Effector memory CD4-positive, alpha-beta T cell (primary cell): ENCODE measurements at regions not wholly inside any gene's neighbourhood (a gene's known extent, or its start where the extent isn't known, plus 50 kb on each side); places are given as distances from the start of the nearest gene placed in this dataset.
"Not testable (repeated sequence)": the region's sequence is repeated elsewhere in the genome, so short reads cannot be mapped to it uniquely, and the experiment has no call there.

Experiments
- DNase-seq, 3 donors: peaks; one replicate each; pipeline ENCODE4 v3.0.0-alpha.2; 2020
- H3K27ac ChIP-seq: 2 replicates; pipeline ENCODE4 v1.7.0; 2013; ENCODE audit warnings: mild to moderate bottlenecking, low read length, moderate library complexity; ENCODE audit not compliant: insufficient read depth, poor library complexity, severe bottlenecking
- H3K27me3 ChIP-seq: replicated peaks from 2 replicates; pipeline ENCODE4 v1.7.0; 2013; ENCODE audit warnings: mild to moderate bottlenecking, low read length; ENCODE audit not compliant: insufficient read depth, control insufficient read depth, poor library complexity, severe bottlenecking
- H3K36me3 ChIP-seq: 2 replicates; pipeline ENCODE4 v1.7.0; 2013; ENCODE audit warnings: mild to moderate bottlenecking, low read length, moderate library complexity; ENCODE audit not compliant: control insufficient read depth, insufficient read depth
- H3K4me1 ChIP-seq: 2 replicates; pipeline ENCODE4 v1.7.0; 2013; ENCODE audit warnings: low read length, mild to moderate bottlenecking; ENCODE audit not compliant: control insufficient read depth, insufficient read depth, poor library complexity, severe bottlenecking
- H3K4me3 ChIP-seq: 2 replicates; pipeline ENCODE4 v1.7.0; 2013; ENCODE audit warnings: low read length, low read depth, mild to moderate bottlenecking; ENCODE audit not compliant: insufficient read depth, poor library complexity, severe bottlenecking
- H3K9me3 ChIP-seq: 2 replicates; pipeline ENCODE4 v1.7.0; 2013; ENCODE audit warnings: mild to moderate bottlenecking, low read length, moderate library complexity; ENCODE audit not compliant: control insufficient read depth

DNA sequence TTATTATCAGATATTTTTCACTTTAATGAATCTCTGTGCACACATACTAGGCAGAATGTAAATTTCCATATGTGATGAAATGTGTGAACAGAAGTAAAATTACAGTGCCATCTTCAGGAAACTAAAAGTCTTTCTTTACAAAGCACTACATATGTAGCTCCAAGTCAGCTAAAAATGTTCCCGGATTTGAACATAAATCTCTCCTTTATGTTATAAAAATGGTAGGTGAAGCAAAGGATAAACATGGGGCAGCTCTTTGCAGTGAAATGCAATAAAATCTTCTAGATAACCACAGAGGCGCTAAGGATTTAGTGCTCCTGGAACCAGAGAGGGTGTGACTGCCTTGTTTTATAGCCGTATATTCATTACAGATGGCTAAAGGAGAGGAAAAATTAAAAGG, 104.9 kb upstream of the C7orf33 start:
- Histone ChIP-seq H3K4me1 (no peaks in the 10 kb centered on the region), H3K27ac (no peak overlapping the region), H3K27me3 (no peaks in the 10 kb centered on the region), H3K36me3 (no peaks in the 10 kb centered on the region), H3K4me3 (no peak overlapping the region), H3K9me3 (no peaks in the 10 kb centered on the region)
- no peak for DNase-seq

DNA sequence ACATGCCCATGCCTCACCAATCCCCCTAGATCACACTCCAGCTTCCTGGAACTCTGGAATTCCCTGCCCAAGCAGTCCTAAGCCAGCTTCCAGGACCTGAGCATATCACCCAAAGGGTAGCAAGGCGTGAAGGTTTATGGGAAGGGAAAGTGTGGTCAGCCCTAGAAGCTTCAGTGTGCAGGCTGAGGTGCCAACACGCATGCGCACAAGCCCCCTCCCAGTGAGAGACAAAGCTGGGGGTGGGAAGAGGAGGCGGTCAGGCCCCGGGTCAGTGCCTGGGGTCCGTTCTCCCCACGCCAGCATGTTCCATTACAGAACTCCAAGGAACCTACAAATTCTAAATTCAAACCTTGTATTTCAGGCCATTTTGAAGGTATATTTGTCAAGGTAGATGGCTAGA, 103.6 kb upstream of the C7orf33 start:
- H3K27ac ChIP-seq = no peak overlapping the region
- H3K9me3 ChIP-seq = no peaks in the 10 kb centered on the region
- DNase-seq = no peak
- no peaks in the 10 kb centered on the region for H3K27me3 ChIP-seq
- no peaks in the 10 kb centered on the region for H3K36me3 ChIP-seq
- no peak overlapping the region for H3K4me3 ChIP-seq
- H3K4me1 ChIP-seq = no peaks in the 10 kb centered on the region

DNA sequence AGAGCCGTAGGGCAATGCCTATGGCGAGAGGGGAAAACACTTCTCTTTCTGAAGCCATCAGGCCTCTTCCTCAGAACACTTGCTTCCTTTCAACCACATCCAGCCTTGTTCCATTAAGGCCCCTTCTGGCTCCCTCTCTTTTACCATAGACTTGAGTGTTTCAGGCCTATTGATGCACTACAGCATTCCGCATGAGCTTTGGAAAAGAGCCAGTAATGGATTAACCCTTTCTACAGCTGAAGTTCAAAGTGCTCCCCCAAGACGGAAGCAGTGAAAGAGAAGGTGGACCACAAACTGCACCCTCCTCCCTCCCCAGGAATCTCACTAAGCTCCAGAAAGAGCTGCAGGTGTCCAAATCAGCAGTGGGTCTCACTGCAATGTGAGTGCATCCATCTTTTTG, 102.7 kb upstream of the C7orf33 start:
- Histone ChIP-seq H3K4me1 (no peaks in the 10 kb centered on the region), H3K36me3 (no peaks in the 10 kb centered on the region), H3K9me3 (no peaks in the 10 kb centered on the region), H3K4me3 (no peak overlapping the region), H3K27ac (no peak overlapping the region), H3K27me3 (no peaks in the 10 kb centered on the region)
- DNase-seq = no peak

DNA sequence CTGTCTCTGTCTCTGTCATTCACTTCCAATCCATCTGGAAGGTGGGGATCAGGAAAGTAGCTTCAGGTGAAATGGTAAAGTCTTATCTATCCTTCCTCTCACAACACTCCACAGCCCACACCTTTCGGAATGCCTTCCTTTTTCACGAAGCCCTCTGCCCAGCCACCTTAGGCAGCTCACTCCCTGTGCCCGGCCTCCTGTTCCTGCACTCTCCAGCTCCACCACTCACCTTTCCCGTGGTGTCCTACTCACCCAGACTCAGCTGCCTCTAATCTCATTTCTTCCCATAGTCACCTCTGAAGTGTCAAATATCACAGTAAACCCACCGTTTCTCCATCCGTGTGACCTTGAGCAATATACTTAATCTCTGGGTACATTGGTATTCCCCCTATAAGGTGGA, 100.9 kb upstream of the C7orf33 start:
- DNase-seq = no peak

DNA sequence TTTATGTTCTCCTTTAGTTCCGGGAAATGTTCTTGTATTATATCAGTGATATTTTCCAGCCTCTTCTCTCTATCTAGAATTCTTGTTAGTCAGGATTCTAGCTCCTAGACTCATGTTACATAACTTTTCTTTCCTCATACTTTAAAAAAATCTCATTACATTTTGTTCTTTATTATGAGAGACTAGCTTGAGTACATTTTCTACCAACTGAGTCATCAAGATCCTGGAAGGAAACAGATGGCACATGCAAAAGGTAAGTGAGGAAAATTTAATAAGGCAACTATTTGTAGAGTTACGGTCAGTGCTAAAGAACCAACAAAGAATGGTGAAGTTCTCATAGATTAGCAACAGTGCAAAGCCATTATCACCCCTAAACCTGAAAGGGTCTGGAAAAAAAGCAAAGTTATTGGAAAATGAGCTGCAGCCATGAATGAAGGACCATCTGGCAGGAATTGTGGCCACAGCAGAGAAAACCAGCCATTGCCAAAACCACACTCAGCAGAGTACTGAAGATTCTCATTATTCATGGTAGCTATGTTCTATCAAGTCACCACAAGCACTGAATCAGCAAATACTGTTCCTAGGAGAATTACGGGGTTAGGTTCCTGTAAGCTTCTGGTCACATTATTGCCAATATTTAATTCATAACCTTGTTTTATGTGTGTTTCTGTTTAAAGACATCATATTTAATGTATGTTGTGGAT, 98.3 kb upstream of the C7orf33 start:
- H3K27ac ChIP-seq = no peak overlapping the region

More for the DNA sequence above, 100.9 kb upstream of the C7orf33 start:
- H3K27ac ChIP-seq = no peak overlapping the region
- H3K4me1 ChIP-seq = no peaks in the 10 kb centered on the region
- no peaks in the 10 kb centered on the region for H3K36me3 ChIP-seq
- no peaks in the 10 kb centered on the region for H3K27me3 ChIP-seq
- no peaks in the 10 kb centered on the region for H3K9me3 ChIP-seq
- H3K4me3 ChIP-seq = no peak overlapping the region

DNA sequence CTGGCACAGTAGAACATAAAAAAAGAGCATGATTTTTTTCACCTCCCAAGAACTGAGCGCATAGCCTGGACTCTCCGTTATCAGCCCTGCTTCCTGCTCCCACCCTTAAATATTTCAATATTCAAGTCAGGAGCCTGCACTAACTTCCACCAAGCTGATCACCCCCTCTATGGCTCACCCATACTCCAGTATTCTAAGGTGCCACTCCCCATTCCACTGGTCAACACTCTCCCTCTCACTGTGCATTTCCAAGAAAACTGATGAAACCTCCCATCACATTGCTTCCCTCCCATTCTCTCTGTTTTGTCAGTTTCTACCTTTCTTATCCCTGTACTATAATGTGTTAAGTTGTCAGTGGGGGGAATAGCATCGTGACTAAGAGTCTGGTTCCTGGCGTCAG, 95.0 kb upstream of the C7orf33 start:
- Histone ChIP-seq H3K27me3 (no peaks in the 10 kb centered on the region), H3K27ac (no peak overlapping the region), H3K36me3 (no peaks in the 10 kb centered on the region), H3K4me3 (no peak overlapping the region), H3K9me3 (no peaks in the 10 kb centered on the region), H3K4me1 (no peaks in the 10 kb centered on the region)
- no peak for DNase-seq

More for the DNA sequence above, 98.3 kb upstream of the C7orf33 start:
- Histone ChIP-seq H3K4me3 (no peak overlapping the region), H3K27me3 (no peaks in the 10 kb centered on the region), H3K36me3 (no peaks in the 10 kb centered on the region), H3K4me1 (no peaks in the 10 kb centered on the region), H3K9me3 (no peaks in the 10 kb centered on the region)
- DNase-seq = no peak

DNA sequence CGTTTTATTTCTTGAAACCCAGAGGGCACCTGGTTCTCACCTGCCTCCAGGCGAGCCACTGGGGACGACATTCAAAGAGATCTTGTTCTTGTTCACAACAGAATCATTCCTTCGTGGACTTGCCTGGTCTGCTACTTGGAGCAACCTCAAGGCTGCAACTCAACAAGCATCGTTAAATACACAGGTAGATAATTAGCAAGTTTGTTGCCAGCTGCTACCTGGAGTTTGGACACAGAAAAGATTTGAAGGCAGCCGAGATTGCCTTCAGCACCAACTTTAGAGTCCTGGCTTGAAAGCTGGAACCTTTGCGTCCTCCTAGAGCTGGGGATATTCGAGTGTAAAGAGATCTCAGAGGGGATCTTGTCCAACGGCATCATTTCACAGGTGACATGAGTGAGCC, 89.6 kb upstream of the C7orf33 start:
- Histone ChIP-seq H3K27me3 (no peaks in the 10 kb centered on the region), H3K27ac (no peak overlapping the region), H3K9me3 (no peaks in the 10 kb centered on the region), H3K4me1 (no peaks in the 10 kb centered on the region), H3K36me3 (no peaks in the 10 kb centered on the region), H3K4me3 (no peak overlapping the region)
- DNase-seq = no peak

DNA sequence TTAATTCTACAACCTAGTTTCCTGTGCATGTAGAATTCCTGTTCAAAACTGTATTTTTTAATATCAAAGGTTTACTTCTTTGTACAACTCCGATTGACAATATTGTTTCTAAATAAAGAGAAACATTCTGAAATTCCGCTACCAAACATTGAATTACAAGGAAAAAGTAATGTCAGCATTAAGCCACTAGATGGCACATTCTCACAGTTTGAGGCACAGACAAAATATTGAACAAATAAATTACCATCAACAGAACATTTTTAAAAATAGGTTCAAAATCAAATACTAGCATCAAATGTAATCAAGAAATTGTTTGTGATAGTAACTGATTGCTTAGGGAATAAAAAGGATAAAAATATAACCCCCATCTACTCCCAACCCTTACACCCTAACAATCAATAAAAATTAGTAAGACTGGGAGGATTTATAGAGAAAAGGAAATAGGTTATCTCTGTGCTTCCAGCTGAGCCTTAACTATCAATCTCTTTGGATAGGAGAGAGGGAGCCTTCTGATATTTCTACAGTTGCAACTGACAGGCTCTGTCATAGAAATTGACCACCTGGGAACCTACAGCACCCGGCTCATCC, 86.6 kb upstream of the C7orf33 start:
- no peaks in the 10 kb centered on the region for H3K4me1 ChIP-seq
- no peaks in the 10 kb centered on the region for H3K9me3 ChIP-seq
- H3K27ac ChIP-seq = no peak overlapping the region
- DNase-seq = no peak
- no peak overlapping the region for H3K4me3 ChIP-seq
- no peaks in the 10 kb centered on the region for H3K27me3 ChIP-seq
- H3K36me3 ChIP-seq = no peaks in the 10 kb centered on the region

DNA sequence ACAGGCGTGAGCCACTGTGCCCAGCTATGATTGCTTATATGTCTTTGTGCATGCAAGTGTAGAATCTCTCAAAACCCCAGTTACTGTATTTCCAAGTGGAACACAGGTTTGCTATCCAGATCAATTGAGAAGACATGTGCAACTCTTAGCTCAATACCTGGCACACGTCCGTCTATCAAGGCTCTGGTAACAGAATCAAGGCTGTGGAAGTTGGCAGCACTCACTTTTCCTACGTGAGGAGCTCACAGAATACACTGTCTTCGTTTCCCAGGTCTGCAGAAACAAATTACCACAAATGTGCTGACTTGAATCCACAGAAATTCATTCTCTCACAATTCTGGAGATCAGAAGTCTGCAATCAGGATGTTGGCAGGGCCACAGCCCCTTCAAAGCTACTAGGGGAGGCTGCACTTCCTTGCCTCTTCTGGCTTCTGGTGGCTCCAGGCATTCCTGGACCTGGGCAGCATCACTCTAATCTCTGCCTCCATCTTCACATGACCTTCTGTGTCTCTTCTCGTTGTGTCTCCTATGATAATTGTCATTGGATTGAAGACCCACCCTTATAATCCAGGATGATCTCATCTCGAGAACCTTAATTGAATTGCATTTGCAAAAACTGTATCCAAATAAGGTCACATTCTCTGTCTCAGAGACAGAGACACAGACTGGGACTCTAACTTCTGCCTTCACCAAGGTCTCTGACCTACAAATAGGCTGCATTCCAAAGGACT, 84.8 kb upstream of the C7orf33 start:
- no peak for DNase-seq
- H3K27ac ChIP-seq = no peak overlapping the region
- H3K4me3 ChIP-seq = no peak overlapping the region
- H3K27me3 ChIP-seq = no peaks in the 10 kb centered on the region
- H3K4me1 ChIP-seq = no peaks in the 10 kb centered on the region
- H3K36me3 ChIP-seq = no peaks in the 10 kb centered on the region
- no peaks in the 10 kb centered on the region for H3K9me3 ChIP-seq

DNA sequence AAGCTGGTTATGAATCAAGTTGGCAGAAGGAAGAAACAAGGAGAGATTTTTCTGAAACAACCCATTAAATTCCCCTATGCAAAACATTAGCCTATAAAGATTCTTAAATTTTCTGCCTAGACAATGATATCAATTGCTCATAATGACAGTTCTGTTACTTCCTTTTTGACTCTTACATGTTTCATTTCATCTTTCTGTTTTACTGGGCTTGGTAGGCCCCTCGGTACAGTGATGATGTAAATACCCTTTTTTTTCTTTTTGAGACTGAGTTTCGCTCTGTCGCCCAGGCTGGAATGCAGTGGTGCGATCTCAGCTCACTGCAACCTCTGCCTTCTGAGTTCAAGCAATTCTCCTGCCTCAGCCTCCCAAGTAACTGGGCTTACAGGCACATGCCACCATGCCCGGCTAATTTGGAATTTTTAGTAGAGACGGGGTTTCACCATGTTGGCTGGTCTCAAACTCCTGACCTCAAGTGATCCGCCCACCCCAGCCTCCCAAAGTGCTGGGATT, 83.4 kb upstream of the C7orf33 start:
- not testable (repeated sequence) for H3K4me3 ChIP-seq, H3K9me3 ChIP-seq, H3K27me3 ChIP-seq, H3K27ac ChIP-seq, H3K36me3 ChIP-seq, DNase-seq, H3K4me1 ChIP-seq
